Kidney (tissue), 10 donors: ENCODE measurements at regions not wholly inside any gene's neighbourhood (a gene's known extent, or its start where the extent isn't known, plus 50 kb on each side); places are given as distances from the start of the nearest gene placed in this dataset.
"Not testable (repeated sequence)": the region's sequence is repeated elsewhere in the genome, so short reads cannot be mapped to it uniquely, and the experiment has no call there.

Experiments used
- DNase-seq, 5 donors: peaks; one replicate each; pipeline ENCODE4 v3.0.0-alpha.2; 2013 to 2020
- FAIRE-seq: peaks from 2 replicates; lab custom pipeline; 2012; peaks lifted over from hg19 to GRCh38; lab: Jason Lieb, UNC
- H3K27ac ChIP-seq, 2 donors: one replicate each; pipeline ENCODE4 v1.7.0; 2013; ENCODE audit warnings: low read depth in 2 of 2, low read length in 2 of 2, inconsistent platforms in 1 of 2
- H3K27me3 ChIP-seq: one replicate; pipeline ENCODE4 v1.7.1; 2013; ENCODE audit warnings: low read length, inconsistent platforms; ENCODE audit not compliant: control insufficient read depth, insufficient read depth
- H3K36me3 ChIP-seq, 3 donors: one replicate each; pipeline versions ENCODE4 v1.7.0 to v1.7.1; 2013; ENCODE audit warnings: low read length in 3 of 3, control low read depth in 1 of 3, inconsistent platforms in 1 of 3; ENCODE audit not compliant: insufficient read depth in 3 of 3, control insufficient read depth in 2 of 3
- H3K4me1 ChIP-seq, 3 donors: one replicate each; pipeline versions ENCODE4 v1.7.0 to v1.7.1; 2013; ENCODE audit warnings: low read length in 3 of 3, inconsistent platforms in 1 of 3, low read depth in 1 of 3; ENCODE audit not compliant: control insufficient read depth in 2 of 3, insufficient read depth in 2 of 3
- H3K4me3 ChIP-seq, 3 donors: one replicate each; pipeline versions ENCODE4 v1.7.0 to v1.8.1; 2013; ENCODE audit warnings: low read length in 3 of 3, control low read depth in 1 of 3, inconsistent platforms in 1 of 3
- H3K9ac ChIP-seq, 3 donors: one replicate each; pipeline versions ENCODE4 v1.7.0 to v1.7.1; 2013; ENCODE audit warnings: low read length in 3 of 3, control low read depth in 1 of 3, inconsistent platforms in 1 of 3
- H3K9me3 ChIP-seq, 3 donors: one replicate each; pipeline versions ENCODE4 v1.7.0 to v1.7.1; 2013; ENCODE audit warnings: low read length in 3 of 3, control low read depth in 1 of 3, inconsistent platforms in 1 of 3; ENCODE audit not compliant: control insufficient read depth in 2 of 3, insufficient read depth in 1 of 3
- intact Hi-C: fragments of 100-400 bp; cut with DNase I; formaldehyde crosslinking; loops from one replicate; pipeline ENCODE4 v1.11.1; 2022
- donor health status: control.
- donor health status: control.
- donor health status: DM: yes; HTN: yes; CAD: no.
- donor health status: Normal renal cell carcinoma (clear cell type).

- H3K27me3 ChIP-seq, H3K4me1 ChIP-seq, H3K27ac ChIP-seq, FAIRE-seq, H3K9me3 ChIP-seq, H3K36me3 ChIP-seq, DNase-seq, H3K4me3 ChIP-seq, H3K9ac ChIP-seq, intact Hi-C loops: not testable (repeated sequence)
Observed at GRCh38 chr1:149677359-149677758, 93.7 kb downstream of the PPIAL4C start.

GRCh38 chr1:149686593-149687238 lies 95.8 kb upstream of the FCGR1A start:
- H3K27me3 ChIP-seq, DNase-seq, intact Hi-C loops, H3K4me1 ChIP-seq, FAIRE-seq, H3K4me3 ChIP-seq, H3K9me3 ChIP-seq, H3K36me3 ChIP-seq, H3K27ac ChIP-seq, H3K9ac ChIP-seq: not testable (repeated sequence)

GRCh38 chr1:149691399-149691798 lies 91.1 kb upstream of the FCGR1A start:
- H3K27me3 ChIP-seq, H3K27ac ChIP-seq, DNase-seq, intact Hi-C loops, H3K9me3 ChIP-seq, H3K4me1 ChIP-seq, H3K36me3 ChIP-seq, H3K9ac ChIP-seq, H3K4me3 ChIP-seq, FAIRE-seq: not testable (repeated sequence)

GRCh38 chr1:149692804-149693539 lies 89.5 kb upstream of the FCGR1A start:
- H3K9me3 ChIP-seq, H3K27ac ChIP-seq, DNase-seq, H3K36me3 ChIP-seq, H3K4me1 ChIP-seq, H3K4me3 ChIP-seq, H3K27me3 ChIP-seq, FAIRE-seq, H3K9ac ChIP-seq, intact Hi-C loops: not testable (repeated sequence)

- H3K4me1 ChIP-seq, H3K4me3 ChIP-seq, intact Hi-C loops, H3K9me3 ChIP-seq, H3K36me3 ChIP-seq, H3K27ac ChIP-seq, H3K9ac ChIP-seq, DNase-seq, FAIRE-seq, H3K27me3 ChIP-seq: not testable (repeated sequence)
Observed at GRCh38 chr1:149695066-149695465, 87.4 kb upstream of the FCGR1A start.

GRCh38 chr1:149700220-149700619 lies 82.3 kb upstream of the FCGR1A start:
- H3K27me3 ChIP-seq, H3K27ac ChIP-seq, H3K4me1 ChIP-seq, FAIRE-seq, DNase-seq, H3K9ac ChIP-seq, H3K4me3 ChIP-seq, H3K9me3 ChIP-seq, H3K36me3 ChIP-seq, intact Hi-C loops: not testable (repeated sequence)

- DNase-seq, H3K36me3 ChIP-seq, H3K4me1 ChIP-seq, H3K27ac ChIP-seq, H3K27me3 ChIP-seq, FAIRE-seq, H3K9me3 ChIP-seq, H3K4me3 ChIP-seq, H3K9ac ChIP-seq, intact Hi-C loops: not testable (repeated sequence)
Observed at GRCh38 chr1:149700677-149701567, 81.6 kb upstream of the FCGR1A start.
